ENCODE measurements at regions not wholly inside any gene's neighbourhood (a gene's known extent, or its start where the extent isn't known, plus 50 kb on each side); places are given as distances from the start of the nearest gene placed in this dataset.

DNA sequence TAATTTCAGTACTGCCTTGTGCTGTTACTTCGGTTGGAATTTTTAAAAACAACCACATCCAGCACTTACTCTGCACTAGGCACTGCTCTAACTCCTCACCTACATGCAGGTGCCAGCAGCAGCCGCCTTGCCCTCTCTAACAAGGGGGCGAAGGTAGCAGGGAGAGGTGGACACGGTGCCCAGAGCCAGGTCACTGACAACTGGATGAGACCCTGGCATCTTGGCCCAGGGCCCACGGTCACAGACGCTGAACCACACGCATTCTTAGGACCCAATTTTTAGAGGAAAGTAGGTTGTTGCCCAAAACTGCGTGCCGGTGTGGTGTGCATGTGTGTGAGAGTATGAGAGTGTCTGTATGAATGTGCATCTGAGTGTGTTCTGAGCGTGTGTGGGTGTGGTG lies 63.4 kb upstream of the GATA2 start:
- Histone ChIP-seq H3K9me3 (ENCODE audit: insufficient read depth, low read length, severe bottlenecking) (no peaks in the 10 kb centered on the region), H3K4me2 (ENCODE audit: insufficient read depth, low read length) (no peak overlapping the region), H4K20me1 (ENCODE audit: insufficient read depth, low read length) (0 out of 2 replicates have a peak, but pooled peaks cover 3% of the 10 kb centered on the region)

DNA sequence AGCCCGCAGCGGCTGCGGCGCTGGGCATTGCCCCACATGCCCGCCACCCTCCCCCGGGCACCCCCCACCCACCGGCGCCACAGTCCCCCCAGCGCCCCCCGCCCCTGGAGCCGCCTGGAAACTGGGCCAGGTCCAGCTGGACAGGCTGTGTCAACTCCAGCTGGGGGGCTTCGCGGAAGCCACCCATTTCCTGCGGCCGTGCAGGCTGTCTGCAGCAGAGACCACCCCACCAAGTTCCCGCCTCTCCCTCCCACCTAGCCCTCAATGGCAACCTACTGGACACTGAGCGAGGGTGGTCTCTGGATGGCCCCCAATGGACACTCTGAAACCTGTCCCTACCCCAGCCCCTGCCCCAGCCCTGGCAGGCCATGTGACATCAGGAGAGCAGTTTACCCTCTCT lies 62.8 kb upstream of the GATA2 start:
- Histone ChIP-seq H3K4me1 (ENCODE audit: insufficient read depth, low read length) (no peaks in the 10 kb centered on the region), H3K27ac (ENCODE audit: low read length) (no peak overlapping the region), H3K4me3 (ENCODE audit: low read depth in 1 of 2, low read length in 2 of 2) (no peak overlapping the region), H3K36me3 (ENCODE audit: insufficient read depth, low read length) (no peaks in the 10 kb centered on the region), H2AFZ (ENCODE audit: low read depth, low read length) (no peak overlapping the region), H3K4me2 (ENCODE audit: insufficient read depth, low read length) (no peak overlapping the region), H3K9me3 (ENCODE audit: insufficient read depth, low read length, severe bottlenecking) (no peaks in the 10 kb centered on the region), H3K9ac (ENCODE audit: low read depth, low read length) (no peak overlapping the region), H3K27me3 (ENCODE audit: insufficient read depth, low read length, poor library complexity) (peaks cover 3% of the 10 kb centered on the region), H3K79me2 (ENCODE audit: insufficient read depth, low read length) (no peaks in the 10 kb centered on the region), H4K20me1 (ENCODE audit: insufficient read depth, low read length) (0 out of 2 replicates have a peak, but pooled peaks cover 3% of the 10 kb centered on the region)
- no peak for TF ChIP-seq EZH2 (IDR thresholded peaks at IDR 0.05; ENCODE audit: borderline replicate concordance, low read depth, low read length, severe bottlenecking)
- TF ChIP-seq, protein P1, sequence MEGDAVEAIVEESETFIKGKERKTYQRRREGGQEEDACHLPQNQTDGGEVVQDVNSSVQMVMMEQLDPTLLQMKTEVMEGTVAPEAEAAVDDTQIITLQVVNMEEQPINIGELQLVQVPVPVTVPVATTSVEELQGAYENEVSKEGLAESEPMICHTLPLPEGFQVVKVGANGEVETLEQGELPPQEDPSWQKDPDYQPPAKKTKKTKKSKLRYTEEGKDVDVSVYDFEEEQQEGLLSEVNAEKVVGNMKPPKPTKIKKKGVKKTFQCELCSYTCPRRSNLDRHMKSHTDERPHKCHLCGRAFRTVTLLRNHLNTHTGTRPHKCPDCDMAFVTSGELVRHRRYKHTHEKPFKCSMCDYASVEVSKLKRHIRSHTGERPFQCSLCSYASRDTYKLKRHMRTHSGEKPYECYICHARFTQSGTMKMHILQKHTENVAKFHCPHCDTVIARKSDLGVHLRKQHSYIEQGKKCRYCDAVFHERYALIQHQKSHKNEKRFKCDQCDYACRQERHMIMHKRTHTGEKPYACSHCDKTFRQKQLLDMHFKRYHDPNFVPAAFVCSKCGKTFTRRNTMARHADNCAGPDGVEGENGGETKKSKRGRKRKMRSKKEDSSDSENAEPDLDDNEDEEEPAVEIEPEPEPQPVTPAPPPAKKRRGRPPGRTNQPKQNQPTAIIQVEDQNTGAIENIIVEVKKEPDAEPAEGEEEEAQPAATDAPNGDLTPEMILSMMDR (IDR thresholded peaks at IDR 0.05; ENCODE audit: borderline replicate concordance, extremely low read depth, low read length, poor library complexity, severe bottlenecking) = no peak
- no peak for ATAC-seq (ENCODE audit: insufficient read depth, low read depth)
- no peak for DNase-seq

More for the DNA sequence above, 63.4 kb upstream of the GATA2 start:
- Histone ChIP-seq H3K36me3 (ENCODE audit: insufficient read depth, low read length) (no peaks in the 10 kb centered on the region), H3K27ac (ENCODE audit: low read length) (no peak overlapping the region), H2AFZ (ENCODE audit: low read depth, low read length) (no peak overlapping the region), H3K27me3 (ENCODE audit: insufficient read depth, low read length, poor library complexity) (peaks cover 3% of the 10 kb centered on the region), H3K9ac (ENCODE audit: low read depth, low read length) (no peak overlapping the region), H3K79me2 (ENCODE audit: insufficient read depth, low read length) (no peaks in the 10 kb centered on the region), H3K4me3 (ENCODE audit: low read depth in 1 of 2, low read length in 2 of 2) (no peak overlapping the region), H3K4me1 (ENCODE audit: insufficient read depth, low read length) (no peaks in the 10 kb centered on the region)
- DNase-seq (no peak), ATAC-seq (ENCODE audit: insufficient read depth, low read depth) (no peak)
- no peak for TF ChIP-seq EZH2 (IDR thresholded peaks at IDR 0.05; ENCODE audit: borderline replicate concordance, low read depth, low read length, severe bottlenecking)
- TF ChIP-seq, protein P1 (IDR thresholded peaks at IDR 0.05; ENCODE audit: borderline replicate concordance, extremely low read depth, low read length, poor library complexity, severe bottlenecking) = no peak

DNA sequence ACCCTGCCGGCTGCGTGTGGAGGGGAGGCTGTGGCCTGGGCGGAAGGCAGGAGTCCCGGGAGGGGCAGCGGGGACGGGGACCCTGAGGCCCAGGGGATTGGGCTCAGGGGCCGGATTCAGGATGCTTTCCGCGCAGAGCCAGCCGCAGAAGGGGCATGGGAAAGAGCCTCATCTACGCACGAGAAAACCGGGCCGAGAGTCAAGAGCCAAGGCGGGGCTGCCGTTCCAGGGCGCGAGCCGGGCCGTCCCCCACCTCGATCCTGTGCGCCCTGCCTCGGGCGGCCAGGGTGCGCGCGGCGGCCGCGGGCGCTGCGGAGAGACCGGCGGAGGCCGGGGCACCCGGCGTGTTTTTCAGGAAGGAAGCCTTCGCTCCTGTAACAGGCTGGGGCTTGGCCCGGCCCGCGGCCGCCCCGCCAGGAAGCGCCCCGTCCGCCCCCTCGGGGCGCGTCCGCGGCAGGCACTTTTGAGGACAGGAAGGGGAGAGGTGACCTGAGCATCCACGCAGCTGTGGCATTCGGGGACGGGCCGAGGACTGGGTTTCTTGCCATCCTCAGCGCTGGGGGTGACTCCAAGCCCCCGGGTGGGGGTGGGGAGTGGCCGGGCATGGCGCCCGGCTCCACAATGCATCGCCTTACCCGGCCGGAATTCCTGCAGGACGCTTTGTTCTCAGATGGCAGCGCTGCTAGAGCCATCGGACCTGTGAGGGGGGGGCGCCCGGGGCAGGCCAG lies 62.3 kb upstream of the GATA2 start:
- DNase-seq (no peak), ATAC-seq (ENCODE audit: insufficient read depth, low read depth) (no peak)
- no peaks in the 10 kb centered on the region for H3K9me3 ChIP-seq (ENCODE audit: insufficient read depth, low read length, severe bottlenecking)
- H3K79me2 ChIP-seq (ENCODE audit: insufficient read depth, low read length) = no peaks in the 10 kb centered on the region
- H3K4me1 ChIP-seq (ENCODE audit: insufficient read depth, low read length) = no peaks in the 10 kb centered on the region
- H3K27me3 ChIP-seq (ENCODE audit: insufficient read depth, low read length, poor library complexity) = peaks cover 3% of the 10 kb centered on the region
- no peak overlapping the region for H3K4me3 ChIP-seq (ENCODE audit: low read depth in 1 of 2, low read length in 2 of 2)
- no peak overlapping the region for H3K27ac ChIP-seq (ENCODE audit: low read length)
- H3K9ac ChIP-seq (ENCODE audit: low read depth, low read length) = no peak overlapping the region
- H4K20me1 ChIP-seq (ENCODE audit: insufficient read depth, low read length) = 0 out of 2 replicates have a peak, but pooled peaks cover 3% of the 10 kb centered on the region
- TF ChIP-seq EZH2 (IDR thresholded peaks at IDR 0.05; ENCODE audit: borderline replicate concordance, low read depth, low read length, severe bottlenecking) = no peak
- TF ChIP-seq, protein P1 (IDR thresholded peaks at IDR 0.05; ENCODE audit: borderline replicate concordance, extremely low read depth, low read length, poor library complexity, severe bottlenecking) = no peak
- no peaks in the 10 kb centered on the region for H3K36me3 ChIP-seq (ENCODE audit: insufficient read depth, low read length)
- no peak overlapping the region for H3K4me2 ChIP-seq (ENCODE audit: insufficient read depth, low read length)
- no peak overlapping the region for H2AFZ ChIP-seq (ENCODE audit: low read depth, low read length)
